Gastrocnemius medialis (tissue), 4 donors: ENCODE measurements at regions not wholly inside any gene's neighbourhood (a gene's known extent, or its start where the extent isn't known, plus 50 kb on each side); places are given as distances from the start of the nearest gene placed in this dataset.

Experiments used
- ATAC-seq, 2 donors: fragments of 150-250 bp; one replicate each; pipeline ENCODE4 v1.9.1; 2016
- DNase-seq, 2 donors: peaks; one replicate each; pipeline ENCODE4 v3.0.0-alpha.2; 2019
- H3K27ac ChIP-seq, 4 donors: fragments of 200-600 bp; sonication (generic); 1 replicate in 1 of 4; 2 replicates in 3 of 4; pipeline ENCODE4 v1.5.1; 2016 to 2018; ENCODE audit warnings: mild to moderate bottlenecking in 2 of 4, moderate library complexity in 1 of 4
- H3K27me3 ChIP-seq, 3 donors: fragments of 200-600 bp; sonication (generic) in 2 of 3; 1 replicate in 1 of 3; 2 replicates in 2 of 3; pipeline versions ENCODE4 v1.5.1 to v1.6.0; 2016 to 2019; ENCODE audit warnings: mild to moderate bottlenecking in 1 of 3, moderate library complexity in 1 of 3
- H3K36me3 ChIP-seq, 2 donors: fragments of 200-600 bp; sonication (generic) in 1 of 2; one replicate each; pipeline ENCODE4 v1.5.1; 2017 to 2018
- H3K4me1 ChIP-seq, 2 donors: fragments of 200-600 bp; sonication (generic) in 1 of 2; one replicate each; pipeline ENCODE4 v1.5.1; 2016 to 2017; ENCODE audit warnings: mild to moderate bottlenecking in 2 of 2
- H3K4me3 ChIP-seq, 4 donors: fragments of 200-600 bp; sonication (generic) in 3 of 4; 1 replicate in 1 of 4; 2 replicates in 3 of 4; pipeline ENCODE4 v1.5.1; 2016 to 2019; ENCODE audit warnings: mild to moderate bottlenecking in 2 of 4
- H3K9me3 ChIP-seq, 3 donors: fragments of 200-600 bp; sonication (generic) in 2 of 3; 1 replicate in 1 of 3; 2 replicates in 2 of 3; pipeline ENCODE4 v1.5.1; 2016 to 2019
- POLR2A ChIP-seq, 2 donors: fragments of 450-650 bp; IDR thresholded peaks; one replicate each; pipeline ENCODE4 v1.6.1; 2017; ENCODE audit warnings: antibody characterized with exemption in 2 of 2, mild to moderate bottlenecking in 2 of 2, moderate library complexity in 2 of 2
- in situ Hi-C, 4 donors: fragments of 200-750 bp; cut with MboI; loops; one replicate each; pipeline versions ENCODE4 v1.15.0 to v1.8.0; 2017; ENCODE audit warnings: low sequenced_read_pairs in 4 of 4
- intact Hi-C: fragments of 100-400 bp; cut with DNase I; formaldehyde crosslinking; loops from one replicate; pipeline ENCODE4 v1.15.1; 2023; ENCODE audit warnings: low total_unique reads
- TF ChIP-seq, protein P1 (sequence below), 5 experiments: fragments of 450-650 bp in 3 of 5; fragments of 200-600 bp in 2 of 5; sonication (generic) in 2 of 5; IDR thresholded peaks in 4 of 5; conservative IDR thresholded peaks in 1 of 5; 1 replicate in 4 of 5; 2 replicates in 1 of 5; pipeline ENCODE4 v1.5.1; 2016 to 2019; ENCODE audit warnings: antibody characterized with exemption in 5 of 5, mild to moderate bottlenecking in 3 of 5, moderate library complexity in 3 of 5

DNA sequence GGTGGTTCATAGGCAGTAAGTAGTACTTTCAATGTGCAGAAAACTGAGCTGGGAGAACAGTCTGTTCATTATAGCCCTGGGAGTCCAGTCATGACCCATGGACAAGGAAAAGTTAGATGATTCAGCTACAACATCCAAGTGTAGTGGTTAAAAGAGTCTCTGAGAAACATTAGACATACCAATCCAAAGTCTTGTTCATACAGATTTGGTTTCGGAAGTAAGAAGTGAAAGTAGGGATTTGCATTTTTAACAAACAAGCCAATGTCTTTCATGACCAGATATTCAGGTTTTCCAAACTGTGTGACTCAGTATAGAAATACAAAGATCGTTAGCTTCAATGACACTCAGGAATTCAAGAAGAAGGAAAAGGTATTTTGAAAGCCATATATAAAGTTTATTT is 345.3 kb downstream of the SLITRK1 start:
- no peak for TF ChIP-seq POLR2A (IDR thresholded peaks at IDR 0.05)
- TF ChIP-seq, protein P1, sequence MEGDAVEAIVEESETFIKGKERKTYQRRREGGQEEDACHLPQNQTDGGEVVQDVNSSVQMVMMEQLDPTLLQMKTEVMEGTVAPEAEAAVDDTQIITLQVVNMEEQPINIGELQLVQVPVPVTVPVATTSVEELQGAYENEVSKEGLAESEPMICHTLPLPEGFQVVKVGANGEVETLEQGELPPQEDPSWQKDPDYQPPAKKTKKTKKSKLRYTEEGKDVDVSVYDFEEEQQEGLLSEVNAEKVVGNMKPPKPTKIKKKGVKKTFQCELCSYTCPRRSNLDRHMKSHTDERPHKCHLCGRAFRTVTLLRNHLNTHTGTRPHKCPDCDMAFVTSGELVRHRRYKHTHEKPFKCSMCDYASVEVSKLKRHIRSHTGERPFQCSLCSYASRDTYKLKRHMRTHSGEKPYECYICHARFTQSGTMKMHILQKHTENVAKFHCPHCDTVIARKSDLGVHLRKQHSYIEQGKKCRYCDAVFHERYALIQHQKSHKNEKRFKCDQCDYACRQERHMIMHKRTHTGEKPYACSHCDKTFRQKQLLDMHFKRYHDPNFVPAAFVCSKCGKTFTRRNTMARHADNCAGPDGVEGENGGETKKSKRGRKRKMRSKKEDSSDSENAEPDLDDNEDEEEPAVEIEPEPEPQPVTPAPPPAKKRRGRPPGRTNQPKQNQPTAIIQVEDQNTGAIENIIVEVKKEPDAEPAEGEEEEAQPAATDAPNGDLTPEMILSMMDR (IDR thresholded peaks at IDR 0.05 in 4 of 5, conservative IDR thresholded peaks at IDR 0.05 in 1 of 5): no peak
- DNase-seq (no peak), ATAC-seq (no peak)
- Histone ChIP-seq H3K9me3 (no peaks in the 10 kb centered on the region), H3K27ac (no peak overlapping the region), H3K36me3 (no peaks in the 10 kb centered on the region), H3K4me1 (no peaks in the 10 kb centered on the region), H3K4me3 (no peak overlapping the region), H3K27me3 (no peaks in the 10 kb centered on the region)
- intact Hi-C loops (no loop called here), in situ Hi-C loops (no loop called here)

DNA sequence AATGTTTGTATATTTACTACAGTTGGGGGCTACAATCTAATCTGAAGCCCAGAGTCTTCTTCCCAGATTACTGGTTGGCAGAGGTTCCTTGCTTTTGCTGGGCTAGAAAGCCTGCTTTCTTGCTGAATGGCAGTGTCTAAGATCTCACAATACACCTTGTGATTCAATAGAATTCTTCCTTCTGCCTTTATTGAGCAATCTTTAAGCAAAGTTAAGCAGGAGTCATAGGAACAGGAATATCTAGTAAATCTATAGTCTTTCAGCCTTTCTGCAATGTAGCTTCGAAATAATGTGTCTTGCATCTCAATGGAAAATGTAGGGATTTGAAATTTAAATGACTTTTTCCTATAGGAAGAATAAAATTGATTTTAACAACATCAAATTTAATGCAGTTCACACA is 346.1 kb downstream of the SLITRK1 start:
- in situ Hi-C loops: no loop called here
- Histone ChIP-seq H3K4me1 (no peaks in the 10 kb centered on the region), H3K36me3 (no peaks in the 10 kb centered on the region), H3K27me3 (no peaks in the 10 kb centered on the region), H3K9me3 (no peaks in the 10 kb centered on the region), H3K27ac (no peak overlapping the region), H3K4me3 (no peak overlapping the region)
- no peak for DNase-seq
- TF ChIP-seq POLR2A (IDR thresholded peaks at IDR 0.05): no peak
- TF ChIP-seq, protein P1 (IDR thresholded peaks at IDR 0.05 in 4 of 5, conservative IDR thresholded peaks at IDR 0.05 in 1 of 5): no peak
- ATAC-seq: no peak
- intact Hi-C loops: no loop called here

DNA sequence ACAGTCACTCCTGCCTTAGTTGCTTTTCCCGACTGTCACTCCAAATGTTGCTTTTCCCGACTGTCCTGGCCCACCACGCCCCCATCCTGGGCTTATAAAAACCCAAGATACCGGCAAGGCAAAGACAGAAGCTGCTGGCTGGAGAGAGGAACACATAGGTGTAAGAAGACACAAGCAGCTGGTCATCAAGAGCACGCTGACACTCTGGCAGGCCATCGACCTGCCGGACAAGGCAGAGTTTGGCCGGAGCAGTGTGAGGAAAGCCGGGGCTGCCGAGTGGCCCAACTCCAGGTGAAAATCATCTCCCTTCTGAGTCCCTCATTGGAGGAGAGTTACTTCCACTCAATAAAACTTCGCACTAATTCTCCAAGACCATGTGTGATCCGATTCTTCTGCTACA is 349.5 kb downstream of the SLITRK1 start:
- intact Hi-C loops: no loop called here
- Histone ChIP-seq H3K27ac (no peak overlapping the region), H3K4me3 (no peak overlapping the region), H3K36me3 (no peaks in the 10 kb centered on the region), H3K4me1 (no peaks in the 10 kb centered on the region), H3K9me3 (no peaks in the 10 kb centered on the region), H3K27me3 (no peaks in the 10 kb centered on the region)
- ATAC-seq (no peak), DNase-seq (no peak)
- TF ChIP-seq, protein P1 (IDR thresholded peaks at IDR 0.05 in 4 of 5, conservative IDR thresholded peaks at IDR 0.05 in 1 of 5): no peak
- no peak for TF ChIP-seq POLR2A (IDR thresholded peaks at IDR 0.05)
- in situ Hi-C loops: no loop called here

DNA sequence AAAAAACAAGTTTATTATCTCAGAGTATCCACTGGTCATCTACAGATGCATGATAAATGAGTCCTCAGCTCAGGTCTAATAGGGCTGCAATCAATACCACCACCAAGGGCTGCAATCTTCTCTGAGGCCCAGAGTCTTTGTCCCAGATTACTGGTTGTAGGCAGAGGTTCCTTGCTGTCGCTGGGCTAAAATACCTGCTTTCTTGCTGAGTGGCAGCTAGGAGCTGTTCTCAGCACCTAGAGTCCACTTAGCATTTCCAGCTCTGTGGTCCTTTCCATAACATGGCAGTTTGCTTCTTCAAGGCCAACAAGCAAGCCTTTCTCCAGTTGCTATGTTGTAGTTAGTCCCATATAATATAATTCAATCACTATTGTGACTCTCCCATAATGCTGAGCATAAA is 351.3 kb downstream of the SLITRK1 start:
- intact Hi-C loops: no loop called here
- in situ Hi-C loops: no loop called here
- no peaks in the 10 kb centered on the region for H3K4me1 ChIP-seq
- H3K36me3 ChIP-seq: no peaks in the 10 kb centered on the region
- ATAC-seq: no peak
- no peak for DNase-seq
- H3K9me3 ChIP-seq: no peaks in the 10 kb centered on the region
- no peaks in the 10 kb centered on the region for H3K27me3 ChIP-seq
- no peak overlapping the region for H3K4me3 ChIP-seq
- TF ChIP-seq POLR2A (IDR thresholded peaks at IDR 0.05): no peak
- H3K27ac ChIP-seq: no peak overlapping the region

DNA sequence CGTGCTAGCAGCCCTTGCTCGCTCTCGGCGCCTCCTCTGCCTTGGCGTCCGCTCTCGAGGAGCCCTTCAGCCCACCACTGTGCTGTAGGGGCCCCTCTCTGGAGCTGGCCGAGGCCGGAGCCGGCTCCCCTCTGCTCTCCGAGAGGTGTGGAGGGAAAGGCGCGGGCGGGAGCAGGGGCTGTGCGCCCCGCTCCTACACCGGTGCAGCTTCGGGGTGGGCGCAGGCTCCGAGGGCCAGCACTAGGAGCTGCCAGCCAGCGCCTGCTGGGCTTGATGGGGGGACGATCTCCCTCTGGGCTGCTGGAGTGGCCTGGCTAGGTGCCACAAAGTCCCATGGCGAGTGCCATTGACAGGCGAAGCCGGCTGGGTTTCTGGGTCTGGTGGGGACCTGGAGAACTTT is 365.5 kb downstream of the SLITRK1 start:
- DNase-seq: no peak
- H3K27ac ChIP-seq: no peak overlapping the region
- H3K4me1 ChIP-seq: no peaks in the 10 kb centered on the region
- in situ Hi-C loops: no loop called here
- H3K36me3 ChIP-seq: no peaks in the 10 kb centered on the region
- no peak for ATAC-seq
- TF ChIP-seq, protein P1 (IDR thresholded peaks at IDR 0.05 in 4 of 5, conservative IDR thresholded peaks at IDR 0.05 in 1 of 5): no peak
- no peak for TF ChIP-seq POLR2A (IDR thresholded peaks at IDR 0.05)
- intact Hi-C loops: no loop called here
- H3K9me3 ChIP-seq: no peaks in the 10 kb centered on the region
- H3K4me3 ChIP-seq: no peak overlapping the region
- H3K27me3 ChIP-seq: no peaks in the 10 kb centered on the region
